ENCODE measurements at regions not wholly inside any gene's neighbourhood (a gene's known extent, or its start where the extent isn't known, plus 50 kb on each side); places are given as distances from the start of the nearest gene placed in this dataset.

- no peak overlapping the region for H4K5ac ChIP-seq (ENCODE audit: insufficient read length, low read depth, low read length)
- no peaks in the 10 kb centered on the region for H3K23me2 ChIP-seq (ENCODE audit: low read depth, low read length)
- POLR2A ChIA-PET (ENCODE audit: partially characterized antibody) = no interaction called here
- no peak overlapping the region for H4K91ac ChIP-seq (replicated peaks; ENCODE audit: insufficient read length, low read length)
- FAIRE-seq (peak; percentile 68), DNase-seq (ENCODE audit: low read depth in 1 of 2, low spot score in 2 of 2) (no peak)
- H2BK120ac ChIP-seq (replicated peaks; ENCODE audit: low read depth, low read length) = no peak overlapping the region
- H3K56ac ChIP-seq (replicated peaks; ENCODE audit: insufficient read length, low read depth, low read length) = no peak overlapping the region
- H4K8ac ChIP-seq (ENCODE audit: extremely low read depth, insufficient read depth, low read length) = no peak overlapping the region; the same call in 1 of the 2 replicates
- no peak overlapping the region for H3K9ac ChIP-seq (replicated peaks in 1 of 4; ENCODE audit: extremely low read depth in 1 of 4, low read depth in 3 of 4, low read length in 3 of 4)
- no peaks in the 10 kb centered on the region for H3K27me3 ChIP-seq (replicated peaks in 1 of 4; ENCODE audit: control insufficient read depth in 3 of 4, extremely low read depth in 1 of 4, insufficient read depth in 3 of 4, low read length in 3 of 4)
- H3K9me3 ChIP-seq (ENCODE audit: insufficient read depth in 2 of 2, low read depth in 1 of 2, low read length in 1 of 2) = no peaks in the 10 kb centered on the region
- H3K18ac ChIP-seq (ENCODE audit: extremely low read depth, low read length) = no peak overlapping the region
- no peak overlapping the region for H2BK15ac ChIP-seq (ENCODE audit: low read length)
- H3K79me2 ChIP-seq (ENCODE audit: control insufficient read depth in 1 of 2, insufficient read depth in 2 of 2, low read length in 2 of 2) = no peaks in the 10 kb centered on the region
- no peak overlapping the region for H3K4me2 ChIP-seq (ENCODE audit: insufficient read depth in 1 of 2, low read depth in 2 of 2, low read length in 2 of 2)
- H4K20me1 ChIP-seq (replicated peaks in 1 of 2; ENCODE audit: control insufficient read depth in 1 of 2, insufficient read depth in 2 of 2, low read length in 2 of 2) = no peaks in the 10 kb centered on the region
- no peak overlapping the region for H3K14ac ChIP-seq (ENCODE audit: insufficient read length)
- H2AK5ac ChIP-seq (ENCODE audit: low read depth, low read length) = no peak overlapping the region
- no peaks in the 10 kb centered on the region for H3K79me1 ChIP-seq (ENCODE audit: low read depth, low read length)
- no peak overlapping the region for H3K4me3 ChIP-seq (ENCODE audit: extremely low read depth in 1 of 4, insufficient read depth in 2 of 4, low read depth in 3 of 4, low read length in 4 of 4)
- no peak overlapping the region for H2BK5ac ChIP-seq (ENCODE audit: low read depth, low read length)
- CTCF ChIA-PET (ENCODE audit: partially characterized antibody) = interaction anchor here (0.6 kb wide), 1 partner anchor 43 kb away, joined by 3 read pairs; no protein-coding TSS in a partner anchor
- H3K36me3 ChIP-seq (ENCODE audit: control insufficient read depth in 2 of 4, insufficient read depth in 4 of 4, low read length in 3 of 4) = no peaks in the 10 kb centered on the region
- H3K4me1 ChIP-seq (replicated peaks in 1 of 4; ENCODE audit: control insufficient read depth in 3 of 4, insufficient read depth in 4 of 4, low read length in 3 of 4) = peaks cover 0 to 7% (median 0%) of the 10 kb centered on the region in 4 experiments; a peak in 3 of 7 replicates
- H2BK12ac ChIP-seq (ENCODE audit: low read depth, low read length) = no peak overlapping the region
- no peak overlapping the region for H2AFZ ChIP-seq (ENCODE audit: low read length)
- no peak overlapping the region for H3K27ac ChIP-seq (ENCODE audit: low read depth, low read length)
- no peak overlapping the region for H3K23ac ChIP-seq (ENCODE audit: insufficient read length)
- WGBS, 2 experiments (ENCODE audit: extremely low coverage in 1 of 2, insufficient coverage in 1 of 2, insufficient read length in 1 of 2, insufficient replicate concordance in 2 of 2, low coverage in 1 of 2, low lambda C conversion rate in 2 of 2, missing lambda C conversion rate in 1 of 2) = 92% methylated on average over 3 of the region's 4 CpGs; no CpG with 5 or more reads in 1 of the 2 experiments
- H3K4ac ChIP-seq (replicated peaks; ENCODE audit: insufficient read length, low read depth, low read length) = no peak overlapping the region
- H2BK20ac ChIP-seq (ENCODE audit: low read length) = no peak overlapping the region
- TF ChIP-seq BACH1 (IDR thresholded peaks at IDR 0.05; ENCODE audit: low read length) (no peak), EP300 (IDR thresholded peaks at IDR 0.05; ENCODE audit: borderline replicate concordance in 1 of 2, low read depth in 2 of 2, low read length in 2 of 2) (no peak), CBX8 (IDR thresholded peaks at IDR 0.05; ENCODE audit: borderline replicate concordance, low read depth, low read length) (no peak), HDAC2 (IDR thresholded peaks at IDR 0.05; ENCODE audit: borderline replicate concordance in 1 of 2, low read depth in 2 of 2, low read length in 2 of 2) (no peak), BCL11A (IDR thresholded peaks at IDR 0.05; ENCODE audit: low read depth in 2 of 2, low read length in 2 of 2) (no peak), SP4 (IDR thresholded peaks at IDR 0.05; ENCODE audit: low read length) (no peak), RFX5 (IDR thresholded peaks at IDR 0.05; ENCODE audit: borderline replicate concordance, low read depth, low read length) (no peak)
These were observed 112.8 kb upstream of the ATXN3L start for GRCh38 chrX:13432414-13433297.

All from H1 (cell line).